Endothelial cell of umbilical vein (primary cell): ENCODE measurements at regions not wholly inside any gene's neighbourhood (a gene's known extent, or its start where the extent isn't known, plus 50 kb on each side); places are given as distances from the start of the nearest gene placed in this dataset.

Experiments
- BruUV-seq: library from RNA; stranded (reverse); fragments of 400-500 nt; replicated peaks from 2 replicates; lab custom pipeline; 2021; lab: Mats Ljungman, UMichigan
- CTCF ChIA-PET: fragments of 300-600, 350-600 bp; sonication (Branson Sonifier 250); formaldehyde crosslinking; loops from one replicate; lab custom pipeline; 2021; ENCODE audit warnings: antibody characterized with exemption, inconsistent platforms; lab: Charles Lee
- POLR2A ChIA-PET: fragments of 300-600, 350-600 bp; sonication (Branson Sonifier 250); formaldehyde crosslinking; loops from one replicate; lab custom pipeline; 2021; ENCODE audit warnings: antibody characterized with exemption, inconsistent platforms; lab: Charles Lee
- DNase-seq: peaks from one replicate; pipeline ENCODE4 v3.0.0-alpha.2; 2011; ENCODE audit warnings: low read depth, low spot score
- FAIRE-seq: peaks from 2 replicates; lab custom pipeline; 2011; peaks lifted over from hg19 to GRCh38; lab: Jason Lieb, UNC
- H2AFZ ChIP-seq: 2 replicates; pipeline ENCODE4 v1.6.0; 2012; ENCODE audit warnings: low read depth, low read length, control low read depth, inconsistent platforms
- H3K27ac ChIP-seq: 2 replicates; pipeline ENCODE4 v1.5.1; 2011; ENCODE audit warnings: low read depth, mild to moderate bottlenecking, control low read depth, low read length, moderate library complexity; ENCODE audit not compliant: insufficient read depth
- H3K27me3 ChIP-seq, 2 experiments: 2 replicates each; pipeline versions ENCODE4 v1.6.0 to v1.6.1; 2011; ENCODE audit warnings: low read length in 2 of 2, mixed read lengths in 1 of 2; ENCODE audit not compliant: control insufficient read depth in 2 of 2, insufficient read depth in 2 of 2
- H3K36me3 ChIP-seq, 2 experiments: 2 replicates in 1 of 2; 3 replicates in 1 of 2; pipeline ENCODE4 v1.5.1; 2011; ENCODE audit warnings: low read length in 2 of 2, mild to moderate bottlenecking in 1 of 2, moderate library complexity in 1 of 2; ENCODE audit not compliant: control insufficient read depth in 2 of 2, insufficient read depth in 2 of 2; ENCODE audit errors: extremely low read depth in 1 of 2
- H3K4me1 ChIP-seq: 3 replicates; pipeline ENCODE4 v1.5.1; 2011; ENCODE audit warnings: mild to moderate bottlenecking, low read length; ENCODE audit not compliant: control insufficient read depth, insufficient read depth; ENCODE audit errors: extremely low read depth
- H3K4me2 ChIP-seq: 2 replicates; pipeline ENCODE4 v1.6.1; 2011; ENCODE audit warnings: low read length, control low read depth, mixed read lengths; ENCODE audit not compliant: insufficient read depth
- H3K4me3 ChIP-seq, 3 experiments: fragments of 200-600 bp in 1 of 3; sonication (generic), shearing (Covaris generic) in 1 of 3; replicated peaks in 1 of 3; 2 replicates each; pipeline ENCODE4 v1.5.1; 2011 to 2016; ENCODE audit warnings: control low read depth in 3 of 3, low read length in 3 of 3, mild to moderate bottlenecking in 2 of 3, inconsistent platforms in 1 of 3, low read depth in 1 of 3, moderate library complexity in 1 of 3; ENCODE audit not compliant: insufficient read depth in 1 of 3
- H3K79me2 ChIP-seq: 2 replicates; pipeline ENCODE4 v1.6.0; 2012; ENCODE audit warnings: low read length, inconsistent platforms; ENCODE audit not compliant: control insufficient read depth, insufficient read depth
- H3K9ac ChIP-seq: replicated peaks from 2 replicates; pipeline ENCODE3; 2011; ENCODE audit warnings: low read length, control low read depth; ENCODE audit not compliant: insufficient read depth; ENCODE audit errors: extremely low read depth
- H3K9me1 ChIP-seq: replicated peaks from 3 replicates; pipeline ENCODE4 v1.6.0; 2011; ENCODE audit warnings: mild to moderate bottlenecking, low read length; ENCODE audit not compliant: control insufficient read depth, insufficient read depth; ENCODE audit errors: extremely low read depth
- H3K9me3 ChIP-seq: replicated peaks from 2 replicates; pipeline ENCODE4 v1.5.1; 2012; ENCODE audit warnings: low read length, inconsistent platforms; ENCODE audit not compliant: control insufficient read depth, insufficient read depth
- H4K20me1 ChIP-seq: replicated peaks from 2 replicates; pipeline ENCODE3; 2011; ENCODE audit warnings: mild to moderate bottlenecking, low read length; ENCODE audit not compliant: control insufficient read depth, insufficient read depth; ENCODE audit errors: extremely low read depth
- CTCF ChIP-seq, 2 donors: IDR thresholded peaks; 1 replicate in 1 of 2; 2 replicates in 1 of 2; pipeline ENCODE4 v1.5.1; 2011; ENCODE audit warnings: low read length in 2 of 2, mild to moderate bottlenecking in 2 of 2, moderate library complexity in 2 of 2, control low read depth in 1 of 2, inconsistent platforms in 1 of 2, low read depth in 1 of 2; ENCODE audit not compliant: insufficient read depth in 1 of 2; ENCODE audit errors: extremely low read depth in 1 of 2
- EZH2 ChIP-seq: IDR thresholded peaks from 2 replicates; pipeline ENCODE4 v1.6.1; 2012; ENCODE audit warnings: borderline replicate concordance, low read depth, mild to moderate bottlenecking, moderate library complexity, low read length, inconsistent platforms; ENCODE audit not compliant: severe bottlenecking
- FOS ChIP-seq: IDR thresholded peaks from 2 replicates; pipeline ENCODE4 v1.6.1; 2011; ENCODE audit warnings: mild to moderate bottlenecking, low read length, moderate library complexity, borderline replicate concordance; ENCODE audit not compliant: insufficient read depth
- GATA2 ChIP-seq: IDR thresholded peaks from 2 replicates; pipeline ENCODE4 v1.7.0; 2011; ENCODE audit warnings: low read depth, mild to moderate bottlenecking, moderate library complexity, mixed read lengths, low read length; ENCODE audit not compliant: insufficient read length, insufficient read depth
- JUN ChIP-seq: IDR thresholded peaks from 2 replicates; pipeline ENCODE4 v1.6.1; 2011; ENCODE audit warnings: borderline replicate concordance, low read depth; ENCODE audit not compliant: insufficient read length, insufficient read depth
- MYC ChIP-seq: IDR thresholded peaks from one replicate; pipeline ENCODE4 v1.6.1; 2011; ENCODE audit warnings: mild to moderate bottlenecking, low read depth, low read length
- POLR2A ChIP-seq: IDR thresholded peaks from 2 replicates; pipeline ENCODE4 v1.6.1; 2012; ENCODE audit warnings: low read depth, mild to moderate bottlenecking, control low read depth, low read length
- POLR2AphosphoS5 ChIP-seq: IDR thresholded peaks from 2 replicates; pipeline ENCODE4 v1.6.1; 2012; ENCODE audit warnings: low read depth, mild to moderate bottlenecking, control low read depth, low read length, moderate library complexity; ENCODE audit not compliant: insufficient read depth
- dilution Hi-C: fragments of 300-500 bp; cut with MboI; formaldehyde crosslinking; loops from one replicate; pipeline ENCODE4 v1.15.0; 2019; ENCODE audit warnings: low sequenced_read_pairs; ENCODE audit not compliant: extremely low pct_ligation_motif_present
- intact Hi-C: fragments of 100-400 bp; cut with micrococcal nuclease; formaldehyde crosslinking; loops from one replicate; pipeline ENCODE4 v1.10.0; 2022
- TF ChIP-seq, protein P1 (sequence below): IDR thresholded peaks from 2 replicates; pipeline ENCODE4 v1.6.1; 2011; ENCODE audit not compliant: insufficient read depth, insufficient read length

- no TSS peak for BruUV-seq
- no peak overlapping the region for H3K4me2 ChIP-seq
- ChIA-PET POLR2A (no interaction called here), CTCF (no interaction called here)
- H3K9me1 ChIP-seq, result no peaks in the 10 kb centered on the region
- no peaks in the 10 kb centered on the region for H3K79me2 ChIP-seq
- H3K9ac ChIP-seq, result no peak overlapping the region
- no peaks in the 10 kb centered on the region for H3K36me3 ChIP-seq
- no peak overlapping the region for H3K4me3 ChIP-seq
- dilution Hi-C loops (no loop called here), intact Hi-C loops (no loop called here)
- no peak overlapping the region for H3K27ac ChIP-seq
- DNase-seq (no peak), FAIRE-seq (no peak)
- no peak overlapping the region for H2AFZ ChIP-seq
- H4K20me1 ChIP-seq, result no peaks in the 10 kb centered on the region
- TF ChIP-seq, protein P1, sequence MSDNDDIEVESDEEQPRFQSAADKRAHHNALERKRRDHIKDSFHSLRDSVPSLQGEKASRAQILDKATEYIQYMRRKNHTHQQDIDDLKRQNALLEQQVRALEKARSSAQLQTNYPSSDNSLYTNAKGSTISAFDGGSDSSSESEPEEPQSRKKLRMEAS, result no peak
- TF ChIP-seq GATA2 (no peak), POLR2A (no peak), POLR2AphosphoS5 (no peak), EZH2 (no peak), CTCF (IDR thresholded peaks at IDR 0.05; ENCODE audit: extremely low read depth in 1 of 2, insufficient read depth in 1 of 2, low read depth in 1 of 2, low read length in 2 of 2) (no peak), JUN (no peak), MYC (no peak), FOS (no peak)
- no peaks in the 10 kb centered on the region for H3K4me1 ChIP-seq
- H3K27me3 ChIP-seq, result no peaks in the 10 kb centered on the region
- no peaks in the 10 kb centered on the region for H3K9me3 ChIP-seq
Observed at GRCh38 chr16:60392380-60392779, 1643.9 kb downstream of the CDH8 start.
